ENCODE measurements at regions not wholly inside any gene's neighbourhood (a gene's known extent, or its start where the extent isn't known, plus 50 kb on each side); places are given as distances from the start of the nearest gene placed in this dataset.

DNA sequence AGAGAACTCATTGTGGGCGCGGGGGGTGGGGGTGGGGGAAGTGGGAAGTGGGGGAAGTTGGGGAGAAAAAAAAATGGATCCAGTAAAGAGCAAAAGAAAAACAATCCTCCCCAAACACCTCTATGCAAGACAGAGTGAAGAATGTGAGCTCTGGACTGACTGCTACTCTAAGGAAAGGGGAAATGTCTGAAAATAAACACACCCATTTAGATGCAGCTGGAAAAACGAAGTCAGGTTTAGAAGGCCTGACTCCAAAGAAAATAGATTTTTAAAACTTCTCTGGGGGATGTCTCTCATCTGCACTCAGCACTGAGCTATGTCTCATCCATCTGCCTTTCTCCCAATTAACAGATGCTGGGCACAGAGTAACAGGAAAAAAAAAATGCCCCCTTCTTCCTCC lies 904.4 kb downstream of the GALC start:
- intact Hi-C loops (cut with DNase I): no loop called here
- H3K4me3 ChIP-seq: no peak overlapping the region
- no peaks in the 10 kb centered on the region for H3K9me3 ChIP-seq (replicated peaks in 1 of 3)
- no peaks in the 10 kb centered on the region for H3K27me3 ChIP-seq
- no peaks in the 10 kb centered on the region for H3K36me3 ChIP-seq (replicated peaks in 1 of 2)
- DNase-seq: no peak
- H3K4me1 ChIP-seq (replicated peaks in 1 of 2): no peaks in the 10 kb centered on the region
- H3K27ac ChIP-seq: no peak overlapping the region
- WGBS, 4 donors: 18 to 41% (median 37%) methylated on average over 3 of the region's 3 CpGs
- TF ChIP-seq, protein P1, sequence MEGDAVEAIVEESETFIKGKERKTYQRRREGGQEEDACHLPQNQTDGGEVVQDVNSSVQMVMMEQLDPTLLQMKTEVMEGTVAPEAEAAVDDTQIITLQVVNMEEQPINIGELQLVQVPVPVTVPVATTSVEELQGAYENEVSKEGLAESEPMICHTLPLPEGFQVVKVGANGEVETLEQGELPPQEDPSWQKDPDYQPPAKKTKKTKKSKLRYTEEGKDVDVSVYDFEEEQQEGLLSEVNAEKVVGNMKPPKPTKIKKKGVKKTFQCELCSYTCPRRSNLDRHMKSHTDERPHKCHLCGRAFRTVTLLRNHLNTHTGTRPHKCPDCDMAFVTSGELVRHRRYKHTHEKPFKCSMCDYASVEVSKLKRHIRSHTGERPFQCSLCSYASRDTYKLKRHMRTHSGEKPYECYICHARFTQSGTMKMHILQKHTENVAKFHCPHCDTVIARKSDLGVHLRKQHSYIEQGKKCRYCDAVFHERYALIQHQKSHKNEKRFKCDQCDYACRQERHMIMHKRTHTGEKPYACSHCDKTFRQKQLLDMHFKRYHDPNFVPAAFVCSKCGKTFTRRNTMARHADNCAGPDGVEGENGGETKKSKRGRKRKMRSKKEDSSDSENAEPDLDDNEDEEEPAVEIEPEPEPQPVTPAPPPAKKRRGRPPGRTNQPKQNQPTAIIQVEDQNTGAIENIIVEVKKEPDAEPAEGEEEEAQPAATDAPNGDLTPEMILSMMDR (IDR thresholded peaks at IDR 0.05): no peak

DNA sequence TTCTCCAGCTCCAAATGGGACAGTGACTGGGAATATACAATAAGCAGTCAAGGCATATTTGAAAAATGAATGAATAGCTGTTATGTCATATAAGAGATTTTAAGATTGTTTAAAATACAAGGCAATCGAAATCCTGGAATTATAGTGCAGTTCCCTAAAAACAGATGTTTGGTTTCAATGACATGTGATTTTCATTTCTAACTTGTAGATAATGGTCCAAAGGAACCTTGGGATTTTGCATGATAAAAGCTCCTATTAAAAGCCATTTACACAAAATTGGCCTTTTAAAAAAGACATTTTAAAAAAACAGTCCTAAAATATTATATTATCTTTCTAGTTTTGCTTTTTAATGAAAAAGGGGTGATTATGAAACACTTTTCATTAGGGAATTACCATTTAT lies 905.1 kb downstream of the GALC start:
- no peaks in the 10 kb centered on the region for H3K9me3 ChIP-seq (replicated peaks in 1 of 3)
- no peaks in the 10 kb centered on the region for H3K36me3 ChIP-seq (replicated peaks in 1 of 2)
- intact Hi-C loops (cut with DNase I): no loop called here
- H3K4me3 ChIP-seq: no peak overlapping the region
- no peaks in the 10 kb centered on the region for H3K27me3 ChIP-seq
- no peak for TF ChIP-seq POLR2A (IDR thresholded peaks at IDR 0.05)
- TF ChIP-seq, protein P1 (IDR thresholded peaks at IDR 0.05): no peak
- no peak for DNase-seq
- 29 to 45% (median 36%) methylated on average over 1 of the region's 1 CpG for WGBS, 4 donors
- H3K27ac ChIP-seq: no peak overlapping the region
- H3K4me1 ChIP-seq (replicated peaks in 1 of 2): no peaks in the 10 kb centered on the region

DNA sequence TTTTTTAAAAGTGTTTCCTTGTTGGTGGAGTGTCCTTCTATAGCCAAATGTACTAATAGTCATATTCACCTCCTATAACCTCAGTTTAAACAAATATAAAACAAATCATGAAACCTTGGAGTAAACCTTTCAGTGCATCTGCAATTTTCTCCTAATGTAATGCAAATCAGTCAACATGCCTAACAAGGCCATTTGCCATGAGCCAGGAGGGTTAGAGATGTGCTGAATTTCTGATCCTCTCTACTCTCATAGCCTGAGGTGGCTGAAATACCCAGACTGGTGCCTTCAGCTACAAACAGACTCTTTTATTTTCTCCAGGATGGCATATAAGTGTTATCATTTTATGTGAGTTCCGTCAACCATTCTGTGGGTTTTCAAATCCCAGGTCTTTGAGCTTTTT lies 908.1 kb downstream of the GALC start:
- Histone ChIP-seq H3K9me3 (replicated peaks in 1 of 3) (no peaks in the 10 kb centered on the region), H3K36me3 (replicated peaks in 1 of 2) (no peaks in the 10 kb centered on the region), H3K4me1 (replicated peaks in 1 of 2) (no peaks in the 10 kb centered on the region), H3K27ac (no peak overlapping the region), H3K27me3 (no peaks in the 10 kb centered on the region), H3K4me3 (no peak overlapping the region)
- 81 to 96% (median 91%) methylated on average over 1 of the region's 1 CpG for WGBS, 4 donors
- no peak for DNase-seq
- intact Hi-C loops (cut with DNase I): no loop called here
- no peak for TF ChIP-seq POLR2A (IDR thresholded peaks at IDR 0.05)
- TF ChIP-seq, protein P1 (IDR thresholded peaks at IDR 0.05): no peak

DNA sequence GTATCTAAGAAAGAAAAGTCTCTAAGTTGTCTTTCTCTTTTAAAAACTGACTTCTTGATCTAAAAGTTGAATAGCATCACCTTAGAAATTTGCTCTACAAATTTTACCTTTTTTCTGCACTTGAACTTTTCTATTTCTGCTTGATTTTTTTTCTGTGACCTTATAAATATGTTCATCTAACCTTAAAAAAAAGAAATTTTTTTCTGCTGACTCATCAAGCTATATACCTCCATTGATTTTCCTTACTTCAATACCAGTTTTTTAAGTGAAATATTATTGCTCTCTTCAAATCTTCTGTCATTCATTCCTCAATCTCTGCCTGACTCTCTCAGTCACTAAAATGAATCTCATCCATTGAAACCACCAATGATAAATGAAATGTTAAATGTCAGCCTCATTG lies 910.1 kb downstream of the GALC start:
- H3K4me3 ChIP-seq: no peak overlapping the region
- no peaks in the 10 kb centered on the region for H3K4me1 ChIP-seq (replicated peaks in 1 of 2)
- TF ChIP-seq, protein P1 (IDR thresholded peaks at IDR 0.05): no peak
- no peak for TF ChIP-seq POLR2A (IDR thresholded peaks at IDR 0.05)
- no peaks in the 10 kb centered on the region for H3K9me3 ChIP-seq (replicated peaks in 1 of 3)
- H3K36me3 ChIP-seq (replicated peaks in 1 of 2): no peaks in the 10 kb centered on the region
- H3K27me3 ChIP-seq: no peaks in the 10 kb centered on the region
- no peak for DNase-seq
- no peak overlapping the region for H3K27ac ChIP-seq
- intact Hi-C loops (cut with DNase I): no loop called here

Data from adrenal gland (tissue), 9 donors.